SU-DHL-6 (cell line): ENCODE measurements at regions not wholly inside any gene's neighbourhood (a gene's known extent, or its start where the extent isn't known, plus 50 kb on each side); places are given as distances from the start of the nearest gene placed in this dataset.

Experiments
- H2AFZ ChIP-seq: fragments of 200-600 bp; sonication (generic); 2 replicates; pipeline ENCODE4 v1.6.1; 2014; ENCODE audit warnings: low read depth, mild to moderate bottlenecking, moderate library complexity, mixed read lengths, antibody characterized with exemption, low read length; ENCODE audit not compliant: severe bottlenecking
- H3F3A ChIP-seq: fragments of 200-600 bp; shearing (Covaris generic); 2 replicates; pipeline ENCODE4 v1.6.0; 2016; ENCODE audit warnings: antibody characterized with exemption, mild to moderate bottlenecking; ENCODE audit not compliant: insufficient read depth
- H3K27ac ChIP-seq: fragments of 200-600 bp; sonication (generic); 2 replicates; pipeline ENCODE4 v1.5.1; 2016; ENCODE audit warnings: low read depth, mild to moderate bottlenecking, low read length, moderate library complexity, mixed read lengths
- H3K27me3 ChIP-seq: fragments of 200-600 bp; sonication (generic), shearing (Covaris generic); 2 replicates; pipeline ENCODE4 v1.6.0; 2014; ENCODE audit warnings: mild to moderate bottlenecking, low read length
- H3K36me3 ChIP-seq: fragments of 200-600 bp; sonication (generic); 2 replicates; pipeline ENCODE4 v1.6.1; 2014; ENCODE audit warnings: mild to moderate bottlenecking, low read length, mixed read lengths
- H3K4me2 ChIP-seq: fragments of 300-600, 200-600 bp; shearing (Covaris generic), sonication (generic); 2 replicates; pipeline ENCODE4 v1.6.0; 2014; ENCODE audit warnings: low read length, low read depth, mild to moderate bottlenecking; ENCODE audit not compliant: poor library complexity, severe bottlenecking
- H3K4me3 ChIP-seq: fragments of 200-600 bp; sonication (generic); 2 replicates; pipeline ENCODE4 v1.5.1; 2014; ENCODE audit warnings: antibody characterized with exemption, low read length, mild to moderate bottlenecking, mixed read lengths; ENCODE audit not compliant: insufficient read depth, poor library complexity, severe bottlenecking
- H3K79me2 ChIP-seq: fragments of 200-600 bp; sonication (generic); 2 replicates; pipeline ENCODE4 v1.6.1; 2014; ENCODE audit warnings: mild to moderate bottlenecking, low read length, moderate library complexity; ENCODE audit not compliant: insufficient read depth
- H3K9ac ChIP-seq: fragments of 200-600 bp; sonication (generic); 2 replicates; pipeline ENCODE4 v1.7.0; 2014; ENCODE audit warnings: mild to moderate bottlenecking, low read length
- H3K9me2 ChIP-seq: fragments of 200-600 bp; sonication (generic); replicated peaks from 2 replicates; pipeline ENCODE4 v1.6.1; 2014; ENCODE audit warnings: low read length; ENCODE audit not compliant: insufficient read depth
- H3K9me3 ChIP-seq: fragments of 200-600 bp; sonication (generic); 2 replicates; pipeline ENCODE4 v1.6.1; 2014; ENCODE audit warnings: low read length, mixed read lengths; ENCODE audit not compliant: insufficient read depth
- H4K20me1 ChIP-seq: fragments of 200-600 bp; sonication (generic); 2 replicates; pipeline ENCODE4 v1.6.1; 2014; ENCODE audit warnings: low read depth, mild to moderate bottlenecking, antibody characterized with exemption, low read length, moderate library complexity, mixed read lengths
- EZH2phosphoT487 ChIP-seq: fragments of 200-600 bp; sonication (generic), shearing (Covaris generic); conservative IDR thresholded peaks from 2 replicates; pipeline ENCODE4 v1.6.1; 2018; ENCODE audit warnings: mild to moderate bottlenecking, antibody characterized with exemption, low read length, moderate library complexity, mixed read lengths
- TF ChIP-seq, protein P1 (sequence below): fragments of 200-600 bp; sonication (generic); IDR thresholded peaks from one replicate; pipeline ENCODE4 v1.5.1; 2017; ENCODE audit warnings: antibody characterized with exemption, mild to moderate bottlenecking, low read length, moderate library complexity; ENCODE audit not compliant: insufficient read depth, poor library complexity, severe bottlenecking

GRCh38 chr13:22218797-22219196 is 547.9 kb downstream of the FGF9 start:
- H3K9ac ChIP-seq, result no peak overlapping the region
- no peaks in the 10 kb centered on the region for H4K20me1 ChIP-seq
- H3K36me3 ChIP-seq, result no peaks in the 10 kb centered on the region
- TF ChIP-seq, protein P1, sequence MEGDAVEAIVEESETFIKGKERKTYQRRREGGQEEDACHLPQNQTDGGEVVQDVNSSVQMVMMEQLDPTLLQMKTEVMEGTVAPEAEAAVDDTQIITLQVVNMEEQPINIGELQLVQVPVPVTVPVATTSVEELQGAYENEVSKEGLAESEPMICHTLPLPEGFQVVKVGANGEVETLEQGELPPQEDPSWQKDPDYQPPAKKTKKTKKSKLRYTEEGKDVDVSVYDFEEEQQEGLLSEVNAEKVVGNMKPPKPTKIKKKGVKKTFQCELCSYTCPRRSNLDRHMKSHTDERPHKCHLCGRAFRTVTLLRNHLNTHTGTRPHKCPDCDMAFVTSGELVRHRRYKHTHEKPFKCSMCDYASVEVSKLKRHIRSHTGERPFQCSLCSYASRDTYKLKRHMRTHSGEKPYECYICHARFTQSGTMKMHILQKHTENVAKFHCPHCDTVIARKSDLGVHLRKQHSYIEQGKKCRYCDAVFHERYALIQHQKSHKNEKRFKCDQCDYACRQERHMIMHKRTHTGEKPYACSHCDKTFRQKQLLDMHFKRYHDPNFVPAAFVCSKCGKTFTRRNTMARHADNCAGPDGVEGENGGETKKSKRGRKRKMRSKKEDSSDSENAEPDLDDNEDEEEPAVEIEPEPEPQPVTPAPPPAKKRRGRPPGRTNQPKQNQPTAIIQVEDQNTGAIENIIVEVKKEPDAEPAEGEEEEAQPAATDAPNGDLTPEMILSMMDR, result no peak
- TF ChIP-seq EZH2phosphoT487, result no peak
- no peaks in the 10 kb centered on the region for H3K79me2 ChIP-seq
- no peak overlapping the region for H3K4me2 ChIP-seq
- no peaks in the 10 kb centered on the region for H3K9me3 ChIP-seq
- H3K9me2 ChIP-seq, result no peaks in the 10 kb centered on the region
- H2AFZ ChIP-seq, result no peak overlapping the region
- H3K27me3 ChIP-seq, result no peaks in the 10 kb centered on the region
- H3F3A ChIP-seq, result no peaks in the 10 kb centered on the region
- H3K4me3 ChIP-seq, result no peak overlapping the region
- H3K27ac ChIP-seq, result no peak overlapping the region

- Histone ChIP-seq H3K79me2 (no peaks in the 10 kb centered on the region), H4K20me1 (no peaks in the 10 kb centered on the region), H3K27me3 (no peaks in the 10 kb centered on the region), H3K4me3 (no peak overlapping the region), H2AFZ (no peak overlapping the region), H3K9me3 (no peaks in the 10 kb centered on the region), H3F3A (no peaks in the 10 kb centered on the region), H3K4me2 (no peak overlapping the region), H3K36me3 (no peaks in the 10 kb centered on the region), H3K9me2 (no peaks in the 10 kb centered on the region), H3K9ac (no peak overlapping the region), H3K27ac (no peak overlapping the region)
- TF ChIP-seq, protein P1, result no peak
- TF ChIP-seq EZH2phosphoT487, result no peak
Measured at GRCh38 chr13:22219709-22220108, 548.8 kb downstream of the FGF9 start.

GRCh38 chr13:22220151-22221135 is 549.6 kb downstream of the FGF9 start:
- H2AFZ ChIP-seq, result no peak overlapping the region
- H3K36me3 ChIP-seq, result no peaks in the 10 kb centered on the region
- no peak overlapping the region for H3K4me2 ChIP-seq
- H3K27ac ChIP-seq, result no peak overlapping the region
- H3K9ac ChIP-seq, result no peak overlapping the region
- H3K4me3 ChIP-seq, result no peak overlapping the region
- H3K27me3 ChIP-seq, result no peaks in the 10 kb centered on the region
- H3K9me2 ChIP-seq, result no peaks in the 10 kb centered on the region
- H3F3A ChIP-seq, result no peaks in the 10 kb centered on the region
- H3K79me2 ChIP-seq, result no peaks in the 10 kb centered on the region
- H3K9me3 ChIP-seq, result no peaks in the 10 kb centered on the region
- TF ChIP-seq, protein P1, result no peak
- no peak for TF ChIP-seq EZH2phosphoT487
- H4K20me1 ChIP-seq, result no peaks in the 10 kb centered on the region
